Small intestine (tissue), 7 donors: ENCODE measurements at regions not wholly inside any gene's neighbourhood (a gene's known extent, or its start where the extent isn't known, plus 50 kb on each side); places are given as distances from the start of the nearest gene placed in this dataset.

ENCODE experiments used
- DNase-seq, 2 donors: peaks; one replicate each; pipeline versions ENCODE4 v3.0.0 to v3.0.0-alpha.2; 2013
- FAIRE-seq: peaks from 2 replicates; lab custom pipeline; 2012; peaks lifted over from hg19 to GRCh38; lab: Jason Lieb, UNC
- H3K27ac ChIP-seq, 3 donors: one replicate each; pipeline ENCODE4 v1.5.1; 2013; ENCODE audit warnings: low read length in 2 of 3, mild to moderate bottlenecking in 2 of 3, control low read depth in 1 of 3, inconsistent platforms in 1 of 3, low read depth in 1 of 3, moderate library complexity in 1 of 3
- H3K27me3 ChIP-seq, 3 donors: one replicate each; pipeline ENCODE4 v1.6.1; 2013; ENCODE audit warnings: low read length in 3 of 3, inconsistent platforms in 1 of 3; ENCODE audit not compliant: control insufficient read depth in 3 of 3, insufficient read depth in 3 of 3
- H3K36me3 ChIP-seq, 3 donors: one replicate each; pipeline ENCODE4 v1.6.1; 2013; ENCODE audit warnings: low read length in 3 of 3, inconsistent platforms in 1 of 3, low read depth in 1 of 3, mild to moderate bottlenecking in 1 of 3, moderate library complexity in 1 of 3; ENCODE audit not compliant: control insufficient read depth in 3 of 3, insufficient read depth in 2 of 3
- H3K4me1 ChIP-seq, 3 donors: one replicate each; pipeline ENCODE4 v1.6.1; 2013; ENCODE audit warnings: low read length in 2 of 3, inconsistent platforms in 1 of 3, low read depth in 1 of 3, mild to moderate bottlenecking in 1 of 3, moderate library complexity in 1 of 3; ENCODE audit not compliant: control insufficient read depth in 3 of 3, insufficient read depth in 2 of 3
- H3K4me3 ChIP-seq, 3 donors: one replicate each; pipeline ENCODE4 v1.5.1; 2013; ENCODE audit warnings: low read length in 3 of 3, control low read depth in 1 of 3, inconsistent platforms in 1 of 3, low read depth in 1 of 3, mild to moderate bottlenecking in 1 of 3, moderate library complexity in 1 of 3
- H3K9me3 ChIP-seq, 2 donors: one replicate each; pipeline ENCODE4 v1.6.1; 2013; ENCODE audit warnings: low read depth in 1 of 2, low read length in 1 of 2; ENCODE audit not compliant: control insufficient read depth in 2 of 2, insufficient read depth in 1 of 2
- WGBS, 3 donors: extraction: QIAGEN DNeasy Blood & Tissue Kit; methylation state at CpG; one replicate each; pipeline ENCODE4 v1.1.7; 2013; 5-methylcytosine and 5-hydroxymethylcytosine counted together
- donor health status: healthy with polysubstance abuse.
- donor health status: control.
- donor health status: control.
- donor health status: Bipolar disorder and iron deficiency.
- donor health status: healthy.

DNA sequence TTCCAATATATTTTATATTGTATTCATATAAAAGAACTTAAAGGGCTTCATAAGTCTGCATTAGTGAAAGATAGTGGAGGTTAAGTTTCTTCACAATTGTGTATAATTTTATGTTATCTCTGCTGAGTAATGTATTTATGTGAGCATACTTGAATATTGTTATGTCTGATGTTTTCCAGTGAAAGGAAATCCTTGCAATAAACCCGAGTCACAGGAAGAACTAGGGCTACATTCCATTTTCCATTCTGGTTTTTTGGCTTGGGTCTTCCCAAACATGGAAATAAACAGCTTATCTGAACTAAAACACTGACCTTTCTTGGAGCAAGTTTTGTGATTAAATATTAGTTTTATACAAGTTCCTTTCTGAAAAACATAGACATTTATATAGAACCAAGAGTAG is 231.3 kb upstream of the GPRIN3 start:
- 57 to 74% (median 57%) methylated on average over 1 of the region's 1 CpG for WGBS, 3 donors
- FAIRE-seq, result no peak
- H3K36me3 ChIP-seq, result no peaks in the 10 kb centered on the region
- H3K27me3 ChIP-seq, result no peaks in the 10 kb centered on the region
- H3K4me3 ChIP-seq, result no peak overlapping the region
- peaks cover 0 to 4% of the 10 kb centered on the region in 2 donors for H3K9me3 ChIP-seq
- H3K27ac ChIP-seq, result no peak overlapping the region
- H3K4me1 ChIP-seq, result no peaks in the 10 kb centered on the region
- DNase-seq, result no peak

DNA sequence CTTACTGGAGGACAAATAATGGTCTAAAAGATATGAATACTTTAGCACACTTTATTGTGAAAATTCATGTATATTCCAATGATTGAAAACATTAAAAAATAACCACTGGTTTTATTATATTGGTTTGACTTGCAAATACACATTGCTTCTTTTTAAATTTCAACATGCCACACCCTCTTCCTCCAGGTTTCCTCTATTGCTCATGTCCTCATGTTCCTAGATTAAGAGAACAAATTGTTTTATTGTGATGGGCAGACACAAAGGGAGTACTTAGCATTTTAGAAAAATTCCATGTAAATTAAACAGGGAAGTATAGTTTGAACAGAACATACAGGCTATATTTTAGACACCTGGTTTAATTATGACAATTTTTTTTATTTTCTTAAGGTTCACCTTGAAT is 230.6 kb upstream of the GPRIN3 start:
- no peak overlapping the region for H3K4me3 ChIP-seq
- no peaks in the 10 kb centered on the region for H3K27me3 ChIP-seq
- peaks cover 0 to 4% of the 10 kb centered on the region in 2 donors for H3K9me3 ChIP-seq
- H3K36me3 ChIP-seq, result no peaks in the 10 kb centered on the region
- no peak for DNase-seq
- H3K27ac ChIP-seq, result no peak overlapping the region
- no peaks in the 10 kb centered on the region for H3K4me1 ChIP-seq
- no peak for FAIRE-seq

DNA sequence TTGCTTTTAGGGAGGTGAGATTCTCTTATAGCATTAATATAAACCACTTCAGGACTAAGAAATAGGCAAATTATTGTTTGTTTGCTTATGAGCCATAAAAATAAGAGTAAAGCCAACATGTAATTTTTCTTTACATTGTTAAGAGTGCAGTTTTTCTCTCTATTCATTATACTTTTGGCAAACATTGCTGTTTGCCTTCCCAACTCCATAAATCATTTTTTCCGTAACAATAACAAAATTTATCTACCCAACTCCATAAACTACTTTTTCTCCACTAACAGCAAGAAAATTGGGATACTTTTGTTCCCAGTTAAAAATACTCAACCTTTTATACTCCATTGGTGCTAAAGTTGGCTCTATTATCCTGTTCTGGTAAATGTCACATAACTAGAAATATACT is 229.7 kb upstream of the GPRIN3 start:
- Histone ChIP-seq H3K4me3 (no peak overlapping the region), H3K36me3 (no peaks in the 10 kb centered on the region), H3K27ac (no peak overlapping the region), H3K9me3 (no peaks in the 10 kb centered on the region), H3K4me1 (no peaks in the 10 kb centered on the region), H3K27me3 (no peaks in the 10 kb centered on the region)
- DNase-seq (no peak), FAIRE-seq (no peak)
- WGBS, 3 donors, result 61 to 88% (median 86%) methylated on average over 1 of the region's 1 CpG

DNA sequence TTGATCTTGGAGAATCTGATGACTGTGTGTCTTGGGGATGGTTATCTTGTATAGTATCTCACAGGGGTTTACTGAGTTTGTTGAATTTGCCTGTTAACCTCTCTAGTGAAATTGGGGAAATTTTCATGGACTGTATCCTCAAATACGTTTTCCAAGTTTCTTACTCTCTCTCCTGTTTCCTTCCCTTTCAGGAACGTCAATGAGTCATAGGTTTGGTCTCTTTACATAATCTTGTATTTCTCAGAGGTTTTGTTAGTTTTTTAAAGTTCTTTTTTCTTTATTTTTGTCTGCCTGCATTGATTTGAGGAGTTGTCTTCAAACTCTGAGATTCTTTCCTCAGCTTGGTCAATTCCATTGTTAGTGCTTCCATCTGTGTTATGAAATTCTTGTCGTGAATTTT is 227.7 kb upstream of the GPRIN3 start:
- FAIRE-seq, result no peak
- no peak overlapping the region for H3K4me3 ChIP-seq

DNA sequence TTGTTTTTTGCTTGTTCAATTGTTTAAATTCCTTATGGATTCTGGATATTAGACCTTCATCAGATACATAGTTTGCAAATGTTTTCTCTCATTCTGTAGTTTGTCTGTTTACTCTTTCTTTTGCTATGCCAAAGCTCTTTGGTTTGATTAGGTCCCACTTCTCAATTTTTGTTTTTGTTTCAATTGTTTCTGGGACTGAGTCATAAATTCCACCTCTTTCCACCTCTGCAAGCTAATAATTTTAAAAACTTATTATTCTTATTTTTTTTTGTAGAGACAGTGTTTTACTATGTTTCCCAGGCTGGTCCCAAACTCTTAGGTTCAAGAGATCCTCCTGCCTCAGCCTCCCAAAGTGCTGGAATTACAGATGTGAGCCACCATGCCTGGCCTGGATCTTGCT is 226.8 kb upstream of the GPRIN3 start:
- Histone ChIP-seq H3K4me3 (no peak overlapping the region), H3K36me3 (no peaks in the 10 kb centered on the region), H3K27ac (no peak overlapping the region), H3K9me3 (no peaks in the 10 kb centered on the region), H3K27me3 (no peaks in the 10 kb centered on the region), H3K4me1 (no peaks in the 10 kb centered on the region)
- no peak for DNase-seq
- no peak for FAIRE-seq

More for the DNA sequence above, 227.7 kb upstream of the GPRIN3 start:
- WGBS, 3 donors, result 64 to 84% (median 81%) methylated on average over 3 of the region's 3 CpGs
- Histone ChIP-seq H3K9me3 (no peaks in the 10 kb centered on the region), H3K4me1 (no peaks in the 10 kb centered on the region), H3K27ac (no peak overlapping the region), H3K27me3 (no peaks in the 10 kb centered on the region), H3K36me3 (no peaks in the 10 kb centered on the region)
- DNase-seq, result no peak

DNA sequence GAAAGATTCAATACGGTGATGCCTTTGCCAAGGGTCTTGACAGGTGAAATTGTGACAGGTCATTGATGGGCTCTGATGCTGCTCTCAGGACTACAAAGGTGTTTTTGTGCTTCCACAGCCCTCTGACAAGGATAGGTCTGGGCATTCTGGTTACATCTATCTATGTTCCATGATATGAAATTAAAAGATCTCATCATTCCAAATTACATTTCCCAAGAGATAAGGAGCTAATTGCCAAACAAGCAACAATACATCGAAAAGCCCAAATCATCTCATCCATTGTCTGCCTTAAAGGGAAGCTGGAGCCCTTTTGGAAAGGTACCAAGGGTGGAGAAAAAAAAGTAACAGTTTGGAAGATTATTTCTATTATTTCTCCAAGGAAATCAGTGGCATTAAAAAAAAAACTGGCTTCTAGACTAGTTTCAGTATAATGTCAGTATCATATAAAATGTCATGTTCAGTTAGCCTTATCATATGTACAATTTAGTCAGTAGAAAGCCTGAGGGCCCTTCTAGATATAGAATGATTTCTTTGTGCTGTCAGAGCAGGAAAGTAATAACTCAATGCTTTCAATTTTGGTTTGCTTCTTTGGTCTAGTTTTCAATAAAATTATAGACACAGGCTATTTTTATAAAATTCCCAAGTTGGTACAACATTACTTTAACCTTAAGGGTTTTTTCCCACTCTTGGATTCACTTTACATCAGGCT is 224.5 kb upstream of the GPRIN3 start:
- no peak overlapping the region for H3K27ac ChIP-seq
- FAIRE-seq (no peak), DNase-seq (no peak)
- 71 to 81% (median 75%) methylated on average over 2 of the region's 2 CpGs for WGBS, 3 donors
- no peaks in the 10 kb centered on the region for H3K9me3 ChIP-seq
- no peaks in the 10 kb centered on the region for H3K27me3 ChIP-seq
- H3K4me1 ChIP-seq, result no peaks in the 10 kb centered on the region
- no peak overlapping the region for H3K4me3 ChIP-seq
- no peaks in the 10 kb centered on the region for H3K36me3 ChIP-seq

DNA sequence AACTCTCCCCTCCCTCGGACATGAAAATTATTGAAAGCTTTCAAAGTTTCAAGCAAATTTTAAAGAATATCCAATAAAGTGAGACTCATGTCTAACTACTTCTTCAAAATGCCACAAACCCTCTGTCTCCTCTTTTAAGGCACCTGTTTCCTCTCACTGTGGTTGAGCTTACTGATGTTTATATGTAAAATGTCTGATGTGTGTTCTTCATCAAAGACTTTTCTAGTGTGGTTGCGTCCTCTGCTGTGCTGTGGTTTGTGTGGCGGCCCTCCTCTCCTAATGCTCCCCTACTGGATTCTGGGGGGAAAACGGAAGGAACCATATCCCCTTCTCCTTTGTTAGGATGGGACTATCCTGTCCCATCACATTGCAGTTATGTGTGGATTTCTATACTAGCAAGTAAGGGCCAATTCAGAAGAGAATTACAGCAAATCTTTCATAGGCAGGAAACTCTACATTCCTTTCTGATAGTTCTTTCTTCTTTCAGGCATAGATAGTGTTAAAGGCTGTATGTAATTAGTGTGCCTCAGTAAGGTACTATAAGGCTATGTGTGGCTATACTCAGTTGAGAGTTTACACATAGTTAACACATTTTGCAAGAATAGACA is 221.0 kb upstream of the GPRIN3 start:
- Histone ChIP-seq H3K27ac (no peak overlapping the region), H3K4me3 (no peak overlapping the region), H3K27me3 (no peaks in the 10 kb centered on the region), H3K4me1 (no peaks in the 10 kb centered on the region), H3K36me3 (no peaks in the 10 kb centered on the region), H3K9me3 (no peaks in the 10 kb centered on the region)
- FAIRE-seq (no peak), DNase-seq (no peak)
- WGBS, 3 donors, result 54 to 79% (median 67%) methylated on average over 4 of the region's 4 CpGs

DNA sequence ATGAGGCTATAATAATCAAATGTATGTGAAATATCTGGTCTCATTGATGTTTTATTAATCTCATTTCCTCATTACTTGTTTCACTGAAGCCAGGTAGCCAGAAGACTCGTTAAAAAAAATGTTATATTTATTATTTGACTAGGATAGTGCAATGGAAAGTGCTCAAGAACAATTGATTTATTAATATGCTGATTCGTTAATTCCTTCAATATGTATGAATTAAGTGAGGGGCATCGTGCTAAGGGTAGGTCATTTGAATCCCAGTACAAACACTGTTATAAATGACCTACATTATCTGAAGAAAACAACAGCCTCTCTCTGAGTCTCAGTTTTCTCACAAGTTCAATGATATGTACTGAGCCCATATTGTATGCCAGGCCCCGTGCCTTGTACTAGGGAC is 214.2 kb upstream of the GPRIN3 start:
- FAIRE-seq (no peak), DNase-seq (no peak)
- H3K36me3 ChIP-seq, result no peaks in the 10 kb centered on the region
- no peaks in the 10 kb centered on the region for H3K4me1 ChIP-seq
- 54 to 77% (median 57%) methylated on average over 4 of the region's 4 CpGs for WGBS, 3 donors
- H3K27me3 ChIP-seq, result no peaks in the 10 kb centered on the region
- H3K9me3 ChIP-seq, result no peaks in the 10 kb centered on the region
- no peak overlapping the region for H3K4me3 ChIP-seq
- no peak overlapping the region for H3K27ac ChIP-seq
